Mesothelial cell of epicardium (in vitro differentiated cells): ENCODE measurements at regions not wholly inside any gene's neighbourhood (a gene's known extent, or its start where the extent isn't known, plus 50 kb on each side); places are given as distances from the start of the nearest gene placed in this dataset.

Source experiments
- DNase-seq, 2 experiments: peaks; one replicate each; pipeline ENCODE4 v3.0.0; 2021; ENCODE audit warnings: low spot score in 2 of 2; ENCODE audit not compliant: unreplicated experiment in 2 of 2
- H3K27ac Mint-ChIP-seq: 2 replicates; pipeline ENCODE4 v1.8.0; 2021; ENCODE audit warnings: mixed read lengths
- H3K27me3 Mint-ChIP-seq: 2 replicates; pipeline ENCODE4 v1.8.0; 2021; ENCODE audit warnings: low read depth, mixed read lengths
- H3K36me3 Mint-ChIP-seq: 2 replicates; pipeline ENCODE4 v1.8.0; 2021; ENCODE audit warnings: mixed read lengths
- H3K4me1 Mint-ChIP-seq: 2 replicates; pipeline ENCODE4 v1.8.0; 2021; ENCODE audit warnings: mixed read lengths
- H3K4me3 Mint-ChIP-seq: 2 replicates; pipeline ENCODE4 v1.8.0; 2021; ENCODE audit warnings: mild to moderate bottlenecking, moderate library complexity, mixed read lengths
- H3K9me3 Mint-ChIP-seq: 2 replicates; pipeline ENCODE4 v1.8.0; 2021; ENCODE audit warnings: mixed read lengths
- TF ChIP-seq, protein P1 (sequence below): fragments of 200-600 bp; sonication (generic); IDR thresholded peaks from one replicate; pipeline ENCODE4 v1.5.0; 2021; ENCODE audit warnings: antibody characterized with exemption; ENCODE audit not compliant: unreplicated experiment

DNA sequence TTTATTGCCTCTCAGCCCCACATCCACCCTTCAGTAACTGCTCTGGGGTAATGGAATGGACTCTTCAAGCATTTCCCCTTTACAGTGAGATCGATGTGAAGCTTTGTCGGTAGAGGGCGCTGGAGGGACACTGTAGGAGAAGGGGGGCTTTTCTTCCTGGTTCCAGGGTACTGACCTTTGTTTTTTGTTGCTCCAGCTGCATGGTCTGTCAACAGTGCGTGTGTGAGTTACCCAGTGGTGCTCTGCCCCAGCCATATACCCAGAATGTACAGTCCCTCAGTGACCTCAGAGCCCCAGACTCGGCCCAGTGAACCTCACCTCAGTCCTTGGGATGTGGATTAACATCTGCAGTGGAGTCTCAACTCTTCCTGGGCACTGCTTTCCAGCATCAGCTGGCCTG is 180.3 kb upstream of the TSC22D2 start:
- H3K27me3 Mint-ChIP-seq, result peaks cover 5% of the 10 kb centered on the region
- H3K27ac Mint-ChIP-seq, result no peak overlapping the region
- TF ChIP-seq, protein P1, sequence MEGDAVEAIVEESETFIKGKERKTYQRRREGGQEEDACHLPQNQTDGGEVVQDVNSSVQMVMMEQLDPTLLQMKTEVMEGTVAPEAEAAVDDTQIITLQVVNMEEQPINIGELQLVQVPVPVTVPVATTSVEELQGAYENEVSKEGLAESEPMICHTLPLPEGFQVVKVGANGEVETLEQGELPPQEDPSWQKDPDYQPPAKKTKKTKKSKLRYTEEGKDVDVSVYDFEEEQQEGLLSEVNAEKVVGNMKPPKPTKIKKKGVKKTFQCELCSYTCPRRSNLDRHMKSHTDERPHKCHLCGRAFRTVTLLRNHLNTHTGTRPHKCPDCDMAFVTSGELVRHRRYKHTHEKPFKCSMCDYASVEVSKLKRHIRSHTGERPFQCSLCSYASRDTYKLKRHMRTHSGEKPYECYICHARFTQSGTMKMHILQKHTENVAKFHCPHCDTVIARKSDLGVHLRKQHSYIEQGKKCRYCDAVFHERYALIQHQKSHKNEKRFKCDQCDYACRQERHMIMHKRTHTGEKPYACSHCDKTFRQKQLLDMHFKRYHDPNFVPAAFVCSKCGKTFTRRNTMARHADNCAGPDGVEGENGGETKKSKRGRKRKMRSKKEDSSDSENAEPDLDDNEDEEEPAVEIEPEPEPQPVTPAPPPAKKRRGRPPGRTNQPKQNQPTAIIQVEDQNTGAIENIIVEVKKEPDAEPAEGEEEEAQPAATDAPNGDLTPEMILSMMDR, result peak; percentile 68
- H3K4me3 Mint-ChIP-seq, result no peak overlapping the region
- H3K36me3 Mint-ChIP-seq, result no peaks in the 10 kb centered on the region
- DNase-seq, result peak; percentile 45 to 70
- peaks cover 24% of the 10 kb centered on the region for H3K4me1 Mint-ChIP-seq
- H3K9me3 Mint-ChIP-seq, result peaks cover 8% of the 10 kb centered on the region

GRCh38 chr3:150225986-150226385 is 182.1 kb upstream of the TSC22D2 start:
- H3K27me3 Mint-ChIP-seq, result peaks cover 5% of the 10 kb centered on the region
- no peak for DNase-seq
- H3K9me3 Mint-ChIP-seq, result peaks cover 8% of the 10 kb centered on the region
- no peak overlapping the region for H3K27ac Mint-ChIP-seq
- H3K4me1 Mint-ChIP-seq, result peaks cover 24% of the 10 kb centered on the region
- no peak overlapping the region for H3K4me3 Mint-ChIP-seq
- H3K36me3 Mint-ChIP-seq, result no peaks in the 10 kb centered on the region
- TF ChIP-seq, protein P1, result no peak

- Mint-ChIP-seq H3K36me3 (no peaks in the 10 kb centered on the region), H3K4me1 (peaks cover 16% of the 10 kb centered on the region), H3K27ac (no peak overlapping the region), H3K4me3 (no peak overlapping the region), H3K9me3 (no peaks in the 10 kb centered on the region), H3K27me3 (peaks cover 5% of the 10 kb centered on the region)
- DNase-seq, result no peak
- TF ChIP-seq, protein P1, result no peak
Measured at GRCh38 chr3:150223558-150223957, 184.5 kb upstream of the TSC22D2 start.

- peaks cover 5% of the 10 kb centered on the region for H3K27me3 Mint-ChIP-seq
- no peak overlapping the region for H3K27ac Mint-ChIP-seq
- H3K4me3 Mint-ChIP-seq, result no peak overlapping the region
- TF ChIP-seq, protein P1, result no peak
- H3K4me1 Mint-ChIP-seq, result peaks cover 10% of the 10 kb centered on the region
- DNase-seq, result no peak
- no peaks in the 10 kb centered on the region for H3K36me3 Mint-ChIP-seq
- peaks cover 5% of the 10 kb centered on the region for H3K9me3 Mint-ChIP-seq
Measured at GRCh38 chr3:150222691-150223489, 185.2 kb upstream of the TSC22D2 start.

- no peak for DNase-seq
- TF ChIP-seq, protein P1, result no peak
- Mint-ChIP-seq H3K27ac (no peak overlapping the region), H3K9me3 (peaks cover 9% of the 10 kb centered on the region), H3K4me1 (peaks cover 6% of the 10 kb centered on the region), H3K4me3 (no peak overlapping the region), H3K27me3 (peaks cover 5% of the 10 kb centered on the region), H3K36me3 (no peaks in the 10 kb centered on the region)
Measured at GRCh38 chr3:150221904-150222523, 186.1 kb upstream of the TSC22D2 start.
